ENCODE measurements at regions not wholly inside any gene's neighbourhood (a gene's known extent, or its start where the extent isn't known, plus 50 kb on each side); places are given as distances from the start of the nearest gene placed in this dataset.

DNA sequence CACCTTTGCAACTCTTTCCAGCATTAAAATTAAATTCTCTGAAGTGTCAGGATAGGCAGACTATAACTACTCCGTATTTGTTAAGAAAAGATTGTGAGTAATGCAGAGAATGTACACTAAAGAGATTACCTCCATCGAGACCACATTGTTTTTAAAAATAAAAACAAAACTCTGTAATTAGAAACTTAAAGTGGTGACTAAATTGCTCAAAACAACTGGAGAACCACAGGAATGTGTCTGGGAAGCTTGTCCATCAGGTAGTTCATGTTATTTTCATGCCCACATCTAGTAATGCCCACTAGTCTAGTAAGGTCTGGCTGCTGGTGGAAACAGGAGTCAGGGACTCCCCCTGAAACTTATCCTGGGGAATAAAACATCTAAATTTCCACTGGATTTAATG is 103.0 kb upstream of the FOXQ1 start:
- no peak overlapping the region for H3K4me2 ChIP-seq (ENCODE audit: insufficient read depth, low read length)
- no peak for DNase-seq (ENCODE audit: insufficient read length, low spot score, missing footprints)

GRCh38 chr6:1203546-1203945 is 108.4 kb upstream of the FOXQ1 start:
- TF ChIP-seq, protein P1, sequence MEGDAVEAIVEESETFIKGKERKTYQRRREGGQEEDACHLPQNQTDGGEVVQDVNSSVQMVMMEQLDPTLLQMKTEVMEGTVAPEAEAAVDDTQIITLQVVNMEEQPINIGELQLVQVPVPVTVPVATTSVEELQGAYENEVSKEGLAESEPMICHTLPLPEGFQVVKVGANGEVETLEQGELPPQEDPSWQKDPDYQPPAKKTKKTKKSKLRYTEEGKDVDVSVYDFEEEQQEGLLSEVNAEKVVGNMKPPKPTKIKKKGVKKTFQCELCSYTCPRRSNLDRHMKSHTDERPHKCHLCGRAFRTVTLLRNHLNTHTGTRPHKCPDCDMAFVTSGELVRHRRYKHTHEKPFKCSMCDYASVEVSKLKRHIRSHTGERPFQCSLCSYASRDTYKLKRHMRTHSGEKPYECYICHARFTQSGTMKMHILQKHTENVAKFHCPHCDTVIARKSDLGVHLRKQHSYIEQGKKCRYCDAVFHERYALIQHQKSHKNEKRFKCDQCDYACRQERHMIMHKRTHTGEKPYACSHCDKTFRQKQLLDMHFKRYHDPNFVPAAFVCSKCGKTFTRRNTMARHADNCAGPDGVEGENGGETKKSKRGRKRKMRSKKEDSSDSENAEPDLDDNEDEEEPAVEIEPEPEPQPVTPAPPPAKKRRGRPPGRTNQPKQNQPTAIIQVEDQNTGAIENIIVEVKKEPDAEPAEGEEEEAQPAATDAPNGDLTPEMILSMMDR (IDR thresholded peaks at IDR 0.05; ENCODE audit: extremely low read depth, low read depth, low read length), result no peak
- no peaks in the 10 kb centered on the region for H3K79me2 ChIP-seq (ENCODE audit: insufficient read depth, low read length)
- H3K36me3 ChIP-seq (ENCODE audit: insufficient read depth, low read length), result no peaks in the 10 kb centered on the region
- no peaks in the 10 kb centered on the region for H3K9me3 ChIP-seq (ENCODE audit: low read depth, low read length)
- H3K4me3 ChIP-seq (ENCODE audit: insufficient read depth, low read length), result no peak overlapping the region
- H2AFZ ChIP-seq (ENCODE audit: low read length), result no peak overlapping the region
- no peaks in the 10 kb centered on the region for H4K20me1 ChIP-seq (ENCODE audit: insufficient read depth, low read length)
- no peak for DNase-seq (ENCODE audit: insufficient read length, low spot score, missing footprints)
- peaks cover 16% of the 10 kb centered on the region for H3K4me1 ChIP-seq (ENCODE audit: insufficient read depth, low read length)
- no peaks in the 10 kb centered on the region for H3K27me3 ChIP-seq (ENCODE audit: insufficient read depth, low read length)
- no peak overlapping the region for H3K27ac ChIP-seq (ENCODE audit: low read depth, low read length)
- H3K4me2 ChIP-seq (ENCODE audit: insufficient read depth, low read length), result no peak overlapping the region

More for the DNA sequence above, 103.0 kb upstream of the FOXQ1 start:
- Histone ChIP-seq H2AFZ (ENCODE audit: low read length) (no peak overlapping the region), H3K4me1 (ENCODE audit: insufficient read depth, low read length) (no peaks in the 10 kb centered on the region), H3K79me2 (ENCODE audit: insufficient read depth, low read length) (no peaks in the 10 kb centered on the region), H3K27me3 (ENCODE audit: insufficient read depth, low read length) (no peaks in the 10 kb centered on the region), H4K20me1 (ENCODE audit: insufficient read depth, low read length) (no peaks in the 10 kb centered on the region), H3K36me3 (ENCODE audit: insufficient read depth, low read length) (no peaks in the 10 kb centered on the region), H3K4me3 (ENCODE audit: insufficient read depth, low read length) (no peak overlapping the region), H3K9me3 (ENCODE audit: low read depth, low read length) (no peaks in the 10 kb centered on the region), H3K27ac (ENCODE audit: low read depth, low read length) (no peak overlapping the region)
- TF ChIP-seq, protein P1 (IDR thresholded peaks at IDR 0.05; ENCODE audit: extremely low read depth, low read depth, low read length), result no peak

DNA sequence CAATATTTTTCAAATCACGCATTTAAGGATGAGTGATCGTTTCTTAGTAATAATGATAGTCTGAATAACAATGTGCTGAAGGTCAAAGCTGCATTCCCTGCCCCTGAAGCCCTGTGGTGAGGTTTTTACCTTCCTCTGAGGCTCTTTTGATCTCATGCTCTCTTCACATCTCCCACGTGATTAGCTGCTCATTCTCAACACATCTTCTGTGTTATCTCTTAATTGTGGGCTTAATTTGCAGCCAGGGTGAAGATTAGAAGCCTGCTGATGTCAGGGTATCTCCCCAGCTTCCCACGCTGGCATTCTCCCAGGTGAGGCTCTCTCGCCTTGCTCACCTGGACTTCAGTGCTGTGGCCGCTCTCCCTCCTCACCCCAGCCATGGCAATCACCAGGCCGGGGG is 109.7 kb upstream of the FOXQ1 start:
- no peak overlapping the region for H3K4me3 ChIP-seq (ENCODE audit: insufficient read depth, low read length)
- TF ChIP-seq, protein P1 (IDR thresholded peaks at IDR 0.05; ENCODE audit: extremely low read depth, low read depth, low read length), result no peak
- no peak for DNase-seq (ENCODE audit: insufficient read length, low spot score, missing footprints)
- H2AFZ ChIP-seq (ENCODE audit: low read length), result no peak overlapping the region
- H3K4me2 ChIP-seq (ENCODE audit: insufficient read depth, low read length), result no peak overlapping the region
- peaks cover 16% of the 10 kb centered on the region for H3K4me1 ChIP-seq (ENCODE audit: insufficient read depth, low read length)
- H3K9me3 ChIP-seq (ENCODE audit: low read depth, low read length), result no peaks in the 10 kb centered on the region
- no peaks in the 10 kb centered on the region for H3K79me2 ChIP-seq (ENCODE audit: insufficient read depth, low read length)
- H3K27ac ChIP-seq (ENCODE audit: low read depth, low read length), result no peak overlapping the region
- no peaks in the 10 kb centered on the region for H4K20me1 ChIP-seq (ENCODE audit: insufficient read depth, low read length)
- H3K36me3 ChIP-seq (ENCODE audit: insufficient read depth, low read length), result no peaks in the 10 kb centered on the region
- no peaks in the 10 kb centered on the region for H3K27me3 ChIP-seq (ENCODE audit: insufficient read depth, low read length)

GRCh38 chr6:1201547-1202200 is 110.2 kb upstream of the FOXQ1 start:
- H3K27me3 ChIP-seq (ENCODE audit: insufficient read depth, low read length), result no peaks in the 10 kb centered on the region
- H3K27ac ChIP-seq (ENCODE audit: low read depth, low read length), result peak overlapping the region; percentile 76
- H3K36me3 ChIP-seq (ENCODE audit: insufficient read depth, low read length), result no peaks in the 10 kb centered on the region
- DNase-seq (ENCODE audit: insufficient read length, low spot score, missing footprints), result no peak
- no peaks in the 10 kb centered on the region for H4K20me1 ChIP-seq (ENCODE audit: insufficient read depth, low read length)
- H2AFZ ChIP-seq (ENCODE audit: low read length), result no peak overlapping the region
- no peak overlapping the region for H3K4me2 ChIP-seq (ENCODE audit: insufficient read depth, low read length)
- H3K4me3 ChIP-seq (ENCODE audit: insufficient read depth, low read length), result no peak overlapping the region
- H3K4me1 ChIP-seq (ENCODE audit: insufficient read depth, low read length), result peaks cover 16% of the 10 kb centered on the region
- H3K9me3 ChIP-seq (ENCODE audit: low read depth, low read length), result no peaks in the 10 kb centered on the region
- TF ChIP-seq, protein P1 (IDR thresholded peaks at IDR 0.05; ENCODE audit: extremely low read depth, low read depth, low read length), result no peak
- H3K79me2 ChIP-seq (ENCODE audit: insufficient read depth, low read length), result no peaks in the 10 kb centered on the region

Measured in osteoblast (primary cell).